Neuronal stem cell (in vitro differentiated cells): ENCODE measurements at regions not wholly inside any gene's neighbourhood (a gene's known extent, or its start where the extent isn't known, plus 50 kb on each side); places are given as distances from the start of the nearest gene placed in this dataset.

ENCODE experiments used
- DNase-seq: peaks from one replicate; pipeline ENCODE4 v3.0.0-alpha.2; 2013; ENCODE audit warnings: low spot score
- H2AFZ ChIP-seq: one replicate; pipeline ENCODE4 v1.6.1; 2013; ENCODE audit warnings: mild to moderate bottlenecking, low read length, inconsistent platforms
- H2AK5ac ChIP-seq: 2 replicates; pipeline ENCODE4 v1.6.1; 2013; ENCODE audit warnings: low read depth, mild to moderate bottlenecking, inconsistent platforms, low read length, moderate library complexity, mixed read lengths
- H2BK120ac ChIP-seq: 2 replicates; pipeline ENCODE4 v1.6.1; 2013; ENCODE audit warnings: low read depth, mild to moderate bottlenecking, inconsistent platforms, low read length, moderate library complexity, mixed read lengths
- H2BK12ac ChIP-seq: one replicate; pipeline ENCODE4 v1.6.1; 2013; ENCODE audit warnings: low read length, inconsistent platforms
- H2BK15ac ChIP-seq: 2 replicates; pipeline ENCODE4 v1.6.1; 2013; ENCODE audit warnings: mild to moderate bottlenecking, low read length, inconsistent platforms, mixed read lengths
- H2BK5ac ChIP-seq: one replicate; pipeline ENCODE4 v1.6.1; 2013; ENCODE audit warnings: inconsistent platforms, mild to moderate bottlenecking, low read length, moderate library complexity
- H3K14ac ChIP-seq: one replicate; pipeline ENCODE4 v1.6.1; 2013; ENCODE audit warnings: low read length, inconsistent platforms
- H3K18ac ChIP-seq: 2 replicates; pipeline ENCODE4 v1.6.1; 2013; ENCODE audit warnings: low read length, inconsistent platforms
- H3K23ac ChIP-seq: 2 replicates; pipeline ENCODE4 v1.6.1; 2013; ENCODE audit warnings: low read depth, mild to moderate bottlenecking, mixed read lengths, low read length, inconsistent platforms; ENCODE audit not compliant: poor library complexity
- H3K27ac ChIP-seq: replicated peaks from 3 replicates; pipeline ENCODE4 v1.5.1; 2013; ENCODE audit warnings: low read length, inconsistent platforms
- H3K27me3 ChIP-seq, 3 experiments: 2 replicates each; pipeline ENCODE4 v1.6.1; 2013; ENCODE audit warnings: low read length in 3 of 3, mild to moderate bottlenecking in 2 of 3, inconsistent platforms in 1 of 3, low read depth in 1 of 3, mixed read lengths in 1 of 3, moderate library complexity in 1 of 3; ENCODE audit not compliant: control insufficient read depth in 3 of 3, insufficient read depth in 3 of 3
- H3K36me3 ChIP-seq, 2 donors: replicated peaks in 1 of 2; 2 replicates each; pipeline ENCODE4 v1.6.1; 2013; ENCODE audit warnings: low read length in 2 of 2; ENCODE audit not compliant: control insufficient read depth in 2 of 2, insufficient read depth in 2 of 2
- H3K4ac ChIP-seq: 2 replicates; pipeline ENCODE4 v1.6.1; 2013; ENCODE audit warnings: inconsistent platforms, mild to moderate bottlenecking, low read length, moderate library complexity
- H3K4me1 ChIP-seq, 2 donors: 1 replicate in 1 of 2; 2 replicates in 1 of 2; pipeline ENCODE4 v1.6.1; 2013; ENCODE audit warnings: low read length in 2 of 2, low read depth in 1 of 2; ENCODE audit not compliant: control insufficient read depth in 2 of 2, insufficient read depth in 1 of 2
- H3K4me2 ChIP-seq: one replicate; pipeline ENCODE4 v1.6.1; 2013; ENCODE audit warnings: mild to moderate bottlenecking, low read length, inconsistent platforms; ENCODE audit not compliant: insufficient read depth, poor library complexity, severe bottlenecking
- H3K4me3 ChIP-seq, 2 donors: 2 replicates each; pipeline ENCODE4 v1.5.1; 2013; ENCODE audit warnings: low read length in 2 of 2, mild to moderate bottlenecking in 2 of 2, inconsistent platforms in 1 of 2, moderate library complexity in 1 of 2
- H3K79me1 ChIP-seq: one replicate; pipeline ENCODE4 v1.6.1; 2013; ENCODE audit warnings: low read depth, mild to moderate bottlenecking, inconsistent platforms, low read length, moderate library complexity
- H3K9ac ChIP-seq: one replicate; pipeline ENCODE4 v1.6.1; 2013; ENCODE audit warnings: mild to moderate bottlenecking, low read depth, low read length, inconsistent platforms; ENCODE audit not compliant: poor library complexity
- H3K9me3 ChIP-seq, 2 donors: replicated peaks in 1 of 2; 2 replicates each; pipeline versions ENCODE3 to v1.6.1; 2013; ENCODE audit warnings: low read length in 2 of 2, mild to moderate bottlenecking in 2 of 2, inconsistent platforms in 1 of 2, low read depth in 1 of 2, mixed read lengths in 1 of 2, moderate library complexity in 1 of 2; ENCODE audit not compliant: control insufficient read depth in 2 of 2, insufficient read depth in 1 of 2
- H4K8ac ChIP-seq: one replicate; pipeline ENCODE4 v1.6.1; 2013; ENCODE audit warnings: low read depth, mild to moderate bottlenecking, inconsistent platforms, low read length, moderate library complexity
- H4K91ac ChIP-seq: one replicate; pipeline ENCODE4 v1.6.1; 2013; ENCODE audit warnings: low read length, low read depth, mild to moderate bottlenecking, inconsistent platforms; ENCODE audit not compliant: poor library complexity
- WGBS, 2 donors: extraction: QIAGEN DNeasy Blood & Tissue Kit; methylation state at CpG; one replicate each; pipeline ENCODE4 v1.1.7; 2013; ENCODE audit warnings: missing lambda C conversion rate in 2 of 2, mixed read lengths in 1 of 2; ENCODE audit not compliant: insufficient read length in 2 of 2, insufficient replicate concordance in 1 of 2; ENCODE audit errors: extremely low coverage in 2 of 2; 5-methylcytosine and 5-hydroxymethylcytosine counted together

- no peak for DNase-seq
- peaks cover 0 to 23% of the 10 kb centered on the region in 2 donors for H3K4me1 ChIP-seq
- H3K27ac ChIP-seq = no peak overlapping the region
- H3K4me3 ChIP-seq = no peak overlapping the region
- no peak overlapping the region for H3K14ac ChIP-seq
- H2BK5ac ChIP-seq = no peak overlapping the region
- no peak overlapping the region for H3K18ac ChIP-seq
- H3K36me3 ChIP-seq = no peaks in the 10 kb centered on the region
- H2BK15ac ChIP-seq = no peak overlapping the region
- no peak overlapping the region for H3K23ac ChIP-seq
- no peak overlapping the region for H2AK5ac ChIP-seq
- H3K9ac ChIP-seq = no peak overlapping the region
- H3K4me2 ChIP-seq = no peak overlapping the region
- H4K91ac ChIP-seq = no peak overlapping the region
- no peak overlapping the region for H2BK12ac ChIP-seq
- H4K8ac ChIP-seq = no peak overlapping the region
- no peak overlapping the region for H2BK120ac ChIP-seq
- no peak overlapping the region for H2AFZ ChIP-seq
- no peaks in the 10 kb centered on the region for H3K79me1 ChIP-seq
- no peak overlapping the region for H3K4ac ChIP-seq
- no peaks in the 10 kb centered on the region for H3K9me3 ChIP-seq
- no peaks in the 10 kb centered on the region for H3K27me3 ChIP-seq
- WGBS, 2 donors = no CpG with 5 or more reads among the region's 2 CpGs
Measured at GRCh38 chr4:79233820-79234219, 92.0 kb downstream of the NAA11 start.

- Histone ChIP-seq H2BK5ac (no peak overlapping the region), H3K9ac (no peak overlapping the region), H3K4me3 (no peak overlapping the region), H3K18ac (no peak overlapping the region), H3K4me2 (no peak overlapping the region), H3K79me1 (no peaks in the 10 kb centered on the region), H2BK12ac (no peak overlapping the region), H3K36me3 (no peaks in the 10 kb centered on the region), H2BK15ac (no peak overlapping the region), H3K27ac (no peak overlapping the region), H3K23ac (no peak overlapping the region), H3K9me3 (no peaks in the 10 kb centered on the region), H2AK5ac (no peak overlapping the region), H2AFZ (no peak overlapping the region), H3K14ac (no peak overlapping the region), H3K4ac (no peak overlapping the region), H3K27me3 (no peaks in the 10 kb centered on the region), H4K8ac (no peak overlapping the region), H3K4me1 (peaks cover 0 to 11% of the 10 kb centered on the region in 2 donors), H2BK120ac (no peak overlapping the region), H4K91ac (no peak overlapping the region)
- no peak for DNase-seq
Measured at GRCh38 chr4:79232540-79232939, 93.3 kb downstream of the NAA11 start.

GRCh38 chr4:79227860-79228259, 98.0 kb downstream of the NAA11 start:
- Histone ChIP-seq H3K27me3 (no peaks in the 10 kb centered on the region), H3K4me2 (no peak overlapping the region), H3K23ac (no peak overlapping the region), H2BK12ac (no peak overlapping the region), H3K4me3 (no peak overlapping the region), H3K9me3 (no peaks in the 10 kb centered on the region), H4K8ac (no peak overlapping the region), H3K14ac (no peak overlapping the region), H2BK5ac (no peak overlapping the region), H2AK5ac (no peak overlapping the region), H2BK15ac (no peak overlapping the region), H3K18ac (no peak overlapping the region), H3K36me3 (no peaks in the 10 kb centered on the region), H3K79me1 (no peaks in the 10 kb centered on the region), H3K4ac (no peak overlapping the region), H2BK120ac (no peak overlapping the region), H4K91ac (no peak overlapping the region), H3K9ac (no peak overlapping the region), H3K27ac (no peak overlapping the region), H3K4me1 (no peaks in the 10 kb centered on the region), H2AFZ (no peak overlapping the region)
- WGBS, 2 donors = no CpG with 5 or more reads among the region's 2 CpGs
- DNase-seq = no peak

- no peak overlapping the region for H2BK15ac ChIP-seq
- peak overlapping the region; percentile 23 for H2AFZ ChIP-seq
- no CpG with 5 or more reads among the region's 3 CpGs for WGBS, 2 donors
- H3K9ac ChIP-seq = no peak overlapping the region
- H4K8ac ChIP-seq = no peak overlapping the region
- H4K91ac ChIP-seq = no peak overlapping the region
- no peak overlapping the region for H3K18ac ChIP-seq
- no peak overlapping the region for H2BK120ac ChIP-seq
- no peaks in the 10 kb centered on the region for H3K79me1 ChIP-seq
- no peaks in the 10 kb centered on the region for H3K36me3 ChIP-seq
- H3K4me3 ChIP-seq = no peak overlapping the region
- H3K4ac ChIP-seq = no peak overlapping the region
- H3K9me3 ChIP-seq = peaks cover 0 to 3% of the 10 kb centered on the region in 2 donors
- H3K23ac ChIP-seq = no peak overlapping the region
- H3K14ac ChIP-seq = no peak overlapping the region
- no peak overlapping the region for H3K27ac ChIP-seq
- DNase-seq = no peak
- H2BK5ac ChIP-seq = no peak overlapping the region
- no peaks in the 10 kb centered on the region for H3K4me1 ChIP-seq
- H2BK12ac ChIP-seq = no peak overlapping the region
- H2AK5ac ChIP-seq = no peak overlapping the region
- no peaks in the 10 kb centered on the region for H3K27me3 ChIP-seq
- no peak overlapping the region for H3K4me2 ChIP-seq
Measured at GRCh38 chr4:79225360-79225759, 100.5 kb downstream of the NAA11 start.
